VCaP (cell line): ENCODE measurements at regions not wholly inside any gene's neighbourhood (a gene's known extent, or its start where the extent isn't known, plus 50 kb on each side); places are given as distances from the start of the nearest gene placed in this dataset.

Experiments used
- H3K27ac ChIP-seq: fragments of 450-650 bp; 2 replicates; pipeline ENCODE4 v1.5.1; 2017
- TF ChIP-seq, protein P1 (sequence below): fragments of 450-650 bp; conservative IDR thresholded peaks from 2 replicates; pipeline ENCODE4 v1.5.1; 2017; ENCODE audit warnings: mild to moderate bottlenecking, moderate library complexity

DNA sequence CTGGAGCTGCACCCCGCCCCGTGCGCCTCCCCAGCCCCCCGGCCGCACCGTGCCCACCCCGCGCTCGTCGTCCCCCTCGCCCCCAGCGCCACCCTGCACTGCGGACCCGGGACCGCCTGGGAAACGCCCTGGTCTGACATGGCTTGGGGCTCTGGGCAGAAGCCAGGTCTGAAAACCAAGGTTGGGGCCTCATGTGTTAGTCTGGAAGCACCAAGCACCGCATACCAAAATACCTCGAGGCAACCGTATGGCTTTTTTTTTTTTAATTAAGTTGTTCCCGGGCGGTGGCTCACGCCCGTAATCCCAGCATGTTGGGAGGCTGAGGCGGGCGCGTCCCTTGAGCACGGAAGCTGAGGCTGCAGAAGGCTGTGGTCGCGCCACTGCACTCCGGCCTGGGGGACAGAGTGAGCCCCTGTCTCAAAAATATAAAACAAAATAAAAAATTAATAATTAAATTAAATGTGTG, 91.5 kb upstream of the CHD2 start:
- peak overlapping the region; percentile 100 for H3K27ac ChIP-seq
- TF ChIP-seq, protein P1, sequence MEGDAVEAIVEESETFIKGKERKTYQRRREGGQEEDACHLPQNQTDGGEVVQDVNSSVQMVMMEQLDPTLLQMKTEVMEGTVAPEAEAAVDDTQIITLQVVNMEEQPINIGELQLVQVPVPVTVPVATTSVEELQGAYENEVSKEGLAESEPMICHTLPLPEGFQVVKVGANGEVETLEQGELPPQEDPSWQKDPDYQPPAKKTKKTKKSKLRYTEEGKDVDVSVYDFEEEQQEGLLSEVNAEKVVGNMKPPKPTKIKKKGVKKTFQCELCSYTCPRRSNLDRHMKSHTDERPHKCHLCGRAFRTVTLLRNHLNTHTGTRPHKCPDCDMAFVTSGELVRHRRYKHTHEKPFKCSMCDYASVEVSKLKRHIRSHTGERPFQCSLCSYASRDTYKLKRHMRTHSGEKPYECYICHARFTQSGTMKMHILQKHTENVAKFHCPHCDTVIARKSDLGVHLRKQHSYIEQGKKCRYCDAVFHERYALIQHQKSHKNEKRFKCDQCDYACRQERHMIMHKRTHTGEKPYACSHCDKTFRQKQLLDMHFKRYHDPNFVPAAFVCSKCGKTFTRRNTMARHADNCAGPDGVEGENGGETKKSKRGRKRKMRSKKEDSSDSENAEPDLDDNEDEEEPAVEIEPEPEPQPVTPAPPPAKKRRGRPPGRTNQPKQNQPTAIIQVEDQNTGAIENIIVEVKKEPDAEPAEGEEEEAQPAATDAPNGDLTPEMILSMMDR: no peak

DNA sequence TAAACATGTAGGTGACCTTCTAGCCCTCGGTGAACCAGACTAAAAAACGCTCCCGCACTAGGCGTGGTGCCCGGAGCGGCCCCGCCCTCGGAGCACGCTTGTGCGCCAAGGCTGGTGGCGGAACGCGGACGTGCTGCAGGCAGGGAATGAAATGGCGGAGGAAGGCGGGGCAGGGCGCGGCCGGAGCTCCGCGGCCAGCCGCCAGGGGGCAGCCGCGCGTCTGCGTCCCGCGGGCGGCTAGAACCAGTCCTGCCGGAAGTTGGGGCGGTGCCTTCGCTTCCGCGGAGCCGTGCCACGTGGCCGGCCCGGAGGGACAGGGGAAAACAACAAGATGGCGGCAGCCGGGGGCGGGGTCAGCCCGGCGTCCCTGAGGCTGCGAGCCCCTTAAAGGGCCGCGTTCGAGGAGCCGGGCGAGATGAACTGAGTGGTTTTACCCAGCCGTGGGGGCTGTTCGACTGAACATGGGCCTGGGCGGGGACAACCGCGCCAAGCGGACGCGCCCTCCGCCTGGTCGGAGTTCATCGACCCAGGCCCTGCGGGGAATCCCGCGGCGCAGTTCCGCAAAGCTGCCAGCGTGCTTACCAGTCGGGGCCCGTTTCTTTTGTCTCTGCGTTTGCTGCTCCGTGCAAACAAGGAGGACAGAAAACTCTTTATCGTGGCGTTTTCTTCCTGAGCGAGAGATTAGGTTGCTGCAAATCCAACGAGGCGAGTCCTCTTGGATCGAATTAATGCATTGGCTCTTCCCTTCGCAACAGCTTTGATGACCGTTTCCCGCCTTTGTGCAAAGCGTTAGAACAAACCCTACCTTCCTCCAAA, 90.9 kb upstream of the CHD2 start:
- peak overlapping the region; percentile 100 for H3K27ac ChIP-seq
- TF ChIP-seq, protein P1: peak; percentile 100

DNA sequence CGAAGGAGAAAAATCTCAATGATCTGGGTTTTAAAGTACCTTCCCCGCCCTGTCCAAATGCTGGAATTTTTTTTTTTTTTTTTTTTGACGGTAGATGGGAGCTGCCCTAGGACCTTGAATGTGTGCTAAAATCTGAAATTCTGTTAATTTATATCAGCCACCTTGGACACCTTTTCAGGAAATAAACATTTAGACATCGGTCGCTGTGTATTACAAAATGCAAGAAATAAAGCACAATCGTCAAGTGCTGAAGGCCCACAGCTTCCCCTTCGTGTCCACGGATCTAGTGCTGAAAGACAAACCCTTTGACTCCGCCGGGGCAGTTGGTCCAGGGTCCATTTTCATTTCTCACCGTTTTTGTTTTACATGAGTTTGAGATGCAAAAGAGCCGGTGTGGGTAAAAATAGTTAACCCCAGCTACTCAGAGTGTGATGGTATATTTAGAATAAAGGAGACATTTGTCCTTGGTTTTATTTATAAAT, 90.2 kb upstream of the CHD2 start:
- TF ChIP-seq, protein P1: no peak
- peak overlapping the region; percentile 100 for H3K27ac ChIP-seq

DNA sequence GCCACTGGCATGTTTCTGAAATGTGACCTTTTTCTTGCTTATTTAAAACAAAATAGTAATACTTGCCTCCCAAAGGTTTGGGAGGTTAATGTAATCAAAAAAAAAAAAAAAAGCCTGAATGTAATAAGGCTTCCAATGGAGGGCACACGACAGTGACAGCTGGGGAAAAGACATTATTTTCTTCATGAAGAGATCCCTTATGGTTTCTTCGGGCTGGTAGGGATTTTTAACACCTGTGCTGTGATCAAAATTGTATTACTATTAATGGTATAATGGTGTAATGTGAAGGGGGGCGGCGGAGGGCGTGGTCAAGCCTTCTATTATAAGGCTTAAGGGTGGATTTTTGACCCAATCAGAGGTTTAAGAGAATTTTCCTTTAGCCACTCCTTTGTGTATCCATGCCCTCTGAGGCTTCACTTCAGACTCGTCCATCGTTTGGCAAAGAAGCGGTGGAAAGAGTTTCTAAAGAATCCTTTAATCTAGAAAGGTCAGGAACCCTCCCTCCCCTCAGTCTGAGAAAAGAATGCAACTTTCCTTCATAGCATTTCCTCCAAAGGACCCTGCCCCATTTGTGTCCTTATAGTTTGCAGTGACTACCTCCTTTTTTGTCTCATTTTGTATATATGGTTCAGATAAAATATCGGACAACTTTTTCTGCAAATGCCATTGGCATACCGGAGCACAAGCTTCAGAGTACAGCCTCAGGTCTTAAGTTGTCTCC, 89.5 kb upstream of the CHD2 start:
- peak overlapping the region; percentile 100 for H3K27ac ChIP-seq
- TF ChIP-seq, protein P1: no peak

DNA sequence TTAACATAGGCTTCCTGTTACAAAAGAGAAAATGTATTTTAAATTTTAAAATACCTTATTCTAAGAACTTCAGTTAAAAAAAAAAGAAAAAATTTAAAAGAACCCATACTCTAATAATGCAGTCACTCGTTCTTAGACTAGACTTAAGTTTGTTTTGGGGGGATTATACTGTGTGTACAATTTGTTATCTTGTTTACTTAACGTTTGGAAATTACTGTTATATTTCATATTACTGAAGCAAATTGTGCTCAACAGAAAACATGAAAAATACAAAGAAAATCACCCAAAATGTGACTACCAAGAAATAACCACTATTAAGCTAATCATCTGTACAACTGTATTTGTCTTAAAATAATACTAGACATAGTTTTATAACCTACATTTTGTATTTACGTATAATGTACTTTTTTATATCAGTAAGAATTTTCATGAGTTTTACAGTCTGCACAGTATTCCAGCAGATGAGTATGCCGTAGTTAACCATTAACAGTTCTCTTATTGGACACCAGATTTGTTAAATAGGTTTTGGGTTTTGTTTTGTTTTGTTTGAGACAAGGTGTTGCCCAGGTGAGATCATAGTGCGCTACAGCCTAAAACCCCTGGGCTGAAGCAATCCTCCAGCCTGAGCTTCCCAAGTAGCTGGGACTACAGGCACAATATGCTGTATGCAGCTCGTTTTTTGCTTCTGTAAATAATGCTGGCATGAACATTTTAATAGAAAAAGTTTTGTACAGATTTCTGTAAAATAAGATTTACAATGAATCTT, 88.8 kb upstream of the CHD2 start:
- peak overlapping the region; percentile 100 for H3K27ac ChIP-seq
- TF ChIP-seq, protein P1: no peak

DNA sequence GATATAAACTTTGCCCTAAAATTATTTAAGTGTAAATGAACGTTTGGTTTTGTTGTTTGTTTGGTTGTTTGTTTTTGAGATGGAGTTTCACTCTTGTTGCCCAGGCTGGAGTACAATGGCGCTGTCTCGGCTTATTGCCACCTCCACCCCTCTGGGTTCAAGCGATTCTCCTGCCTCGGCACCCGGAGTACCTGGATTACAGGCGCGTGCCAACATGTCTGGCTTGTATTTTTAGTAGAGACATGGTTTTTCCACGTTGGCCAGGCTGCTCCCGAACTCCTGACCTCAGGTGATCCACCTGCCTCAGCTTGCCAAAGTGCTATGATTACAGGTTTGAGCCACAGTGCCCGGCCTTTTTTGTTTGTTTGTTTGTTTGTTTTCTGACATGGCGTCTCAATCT, 87.9 kb upstream of the CHD2 start:
- TF ChIP-seq, protein P1: no peak
- peak overlapping the region; percentile 100 for H3K27ac ChIP-seq

DNA sequence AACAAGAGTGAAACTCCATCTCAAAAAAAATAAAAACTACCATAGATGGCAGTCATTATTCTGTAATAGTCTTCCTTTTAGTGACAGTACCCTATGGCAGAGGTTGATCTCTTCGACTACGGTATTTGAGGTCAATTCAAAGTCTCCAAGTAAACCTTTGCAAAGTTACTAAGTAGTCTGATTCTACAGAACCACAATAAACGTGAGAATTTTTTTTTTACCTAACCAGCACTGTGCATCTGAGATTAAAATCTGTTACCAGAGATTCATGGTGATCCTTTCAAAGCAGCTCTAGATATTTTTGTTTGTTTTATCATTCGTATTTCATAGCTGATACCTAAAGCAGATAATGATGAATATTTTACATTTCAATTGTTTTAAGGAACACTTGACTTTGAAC, 86.6 kb upstream of the CHD2 start:
- TF ChIP-seq, protein P1: no peak
- peak overlapping the region; percentile 100 for H3K27ac ChIP-seq
